ENCODE measurements at regions not wholly inside any gene's neighbourhood (a gene's known extent, or its start where the extent isn't known, plus 50 kb on each side); places are given as distances from the start of the nearest gene placed in this dataset.

GRCh38 chr2:129006135-129006886 is 687.6 kb upstream of the HS6ST1 start:
- no peak for DNase-seq (ENCODE audit: low spot score)
- H3K27ac ChIP-seq: no peak overlapping the region

GRCh38 chr2:129006901-129007300 is 688.2 kb upstream of the HS6ST1 start:
- no peak overlapping the region for H3K4me3 ChIP-seq
- no peak for DNase-seq (ENCODE audit: low spot score)
- H3K27ac ChIP-seq: no peak overlapping the region
- TF ChIP-seq, protein P1, sequence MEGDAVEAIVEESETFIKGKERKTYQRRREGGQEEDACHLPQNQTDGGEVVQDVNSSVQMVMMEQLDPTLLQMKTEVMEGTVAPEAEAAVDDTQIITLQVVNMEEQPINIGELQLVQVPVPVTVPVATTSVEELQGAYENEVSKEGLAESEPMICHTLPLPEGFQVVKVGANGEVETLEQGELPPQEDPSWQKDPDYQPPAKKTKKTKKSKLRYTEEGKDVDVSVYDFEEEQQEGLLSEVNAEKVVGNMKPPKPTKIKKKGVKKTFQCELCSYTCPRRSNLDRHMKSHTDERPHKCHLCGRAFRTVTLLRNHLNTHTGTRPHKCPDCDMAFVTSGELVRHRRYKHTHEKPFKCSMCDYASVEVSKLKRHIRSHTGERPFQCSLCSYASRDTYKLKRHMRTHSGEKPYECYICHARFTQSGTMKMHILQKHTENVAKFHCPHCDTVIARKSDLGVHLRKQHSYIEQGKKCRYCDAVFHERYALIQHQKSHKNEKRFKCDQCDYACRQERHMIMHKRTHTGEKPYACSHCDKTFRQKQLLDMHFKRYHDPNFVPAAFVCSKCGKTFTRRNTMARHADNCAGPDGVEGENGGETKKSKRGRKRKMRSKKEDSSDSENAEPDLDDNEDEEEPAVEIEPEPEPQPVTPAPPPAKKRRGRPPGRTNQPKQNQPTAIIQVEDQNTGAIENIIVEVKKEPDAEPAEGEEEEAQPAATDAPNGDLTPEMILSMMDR (IDR thresholded peaks at IDR 0.05): no peak

More at GRCh38 chr2:129006135-129006886, 687.6 kb upstream of the HS6ST1 start:
- H3K4me3 ChIP-seq: no peak overlapping the region
- TF ChIP-seq, protein P1 (IDR thresholded peaks at IDR 0.05): no peak

- DNase-seq (ENCODE audit: low spot score): no peak
These were observed 689.6 kb upstream of the HS6ST1 start for GRCh38 chr2:129008055-129008880.

GRCh38 chr2:129008881-129009554 is 690.4 kb upstream of the HS6ST1 start:
- H3K27ac ChIP-seq: no peak overlapping the region
- DNase-seq (ENCODE audit: low spot score): no peak
- H3K4me3 ChIP-seq: no peak overlapping the region
- TF ChIP-seq, protein P1 (IDR thresholded peaks at IDR 0.05): no peak

More at GRCh38 chr2:129008055-129008880, 689.6 kb upstream of the HS6ST1 start:
- Histone ChIP-seq H3K4me3 (no peak overlapping the region), H3K27ac (no peak overlapping the region)
- TF ChIP-seq, protein P1 (IDR thresholded peaks at IDR 0.05): no peak

- no peak overlapping the region for H3K4me3 ChIP-seq
- DNase-seq (ENCODE audit: low spot score): no peak
- TF ChIP-seq, protein P1 (IDR thresholded peaks at IDR 0.05): no peak
- no peak overlapping the region for H3K27ac ChIP-seq
These were observed 691.0 kb upstream of the HS6ST1 start for GRCh38 chr2:129009555-129010146.

GRCh38 chr2:129010262-129010661 is 691.6 kb upstream of the HS6ST1 start:
- H3K4me3 ChIP-seq: no peak overlapping the region

More at GRCh38 chr2:129010262-129010661, 691.6 kb upstream of the HS6ST1 start:
- TF ChIP-seq, protein P1 (IDR thresholded peaks at IDR 0.05): no peak
- no peak overlapping the region for H3K27ac ChIP-seq
- no peak for DNase-seq (ENCODE audit: low spot score)

Measured in coronary artery (tissue), 2 donors.